ENCODE measurements at regions not wholly inside any gene's neighbourhood (a gene's known extent, or its start where the extent isn't known, plus 50 kb on each side); places are given as distances from the start of the nearest gene placed in this dataset.
"Not testable (repeated sequence)": the region's sequence is repeated elsewhere in the genome, so short reads cannot be mapped to it uniquely, and the experiment has no call there.

- no peak for DNase-seq
These were observed 161.6 kb downstream of the NDFIP2 start for GRCh38 chr13:79642596-79642995.

GRCh38 chr13:79637133-79637763, 156.3 kb downstream of the NDFIP2 start:
- DNase-seq: no peak

- no peak for DNase-seq
These were observed 150.2 kb downstream of the NDFIP2 start for GRCh38 chr13:79631051-79631659.

- DNase-seq: no peak
These were observed 147.5 kb downstream of the NDFIP2 start for GRCh38 chr13:79628463-79628862.

GRCh38 chr13:79626924-79627323, 146.0 kb downstream of the NDFIP2 start:
- DNase-seq: no peak

- DNase-seq: no peak
These were observed 144.6 kb downstream of the NDFIP2 start for GRCh38 chr13:79625517-79625916.

- no peak for DNase-seq
These were observed 140.9 kb downstream of the NDFIP2 start for GRCh38 chr13:79621902-79622301.

- DNase-seq: no peak
These were observed 140.5 kb downstream of the NDFIP2 start for GRCh38 chr13:79621449-79621848.

GRCh38 chr13:79614250-79614918, 133.4 kb downstream of the NDFIP2 start:
- no peak for DNase-seq

GRCh38 chr13:79612604-79613003, 131.6 kb downstream of the NDFIP2 start:
- DNase-seq: no peak

- not testable (repeated sequence) for DNase-seq
These were observed 126.9 kb downstream of the NDFIP2 start for GRCh38 chr13:79607895-79608294.

Measured in stimulated activated naive CD4-positive, alpha-beta T cell (primary cell).